Fibroblast of mammary gland (primary cell): ENCODE measurements at regions not wholly inside any gene's neighbourhood (a gene's known extent, or its start where the extent isn't known, plus 50 kb on each side); places are given as distances from the start of the nearest gene placed in this dataset.

ENCODE experiments used
- DNase-seq: peaks from one replicate; pipeline ENCODE4 v3.0.0-alpha.2; 2010; ENCODE audit warnings: low read depth
- H3K4me3 ChIP-seq: 2 replicates; pipeline ENCODE4 v1.5.1; 2011; ENCODE audit warnings: low read depth, mild to moderate bottlenecking, low read length, moderate library complexity; ENCODE audit not compliant: control insufficient read depth
- CTCF ChIP-seq: conservative IDR thresholded peaks from 2 replicates; pipeline ENCODE4 v1.5.1; 2011; ENCODE audit warnings: low read depth, low read length, inconsistent platforms; ENCODE audit not compliant: control insufficient read depth, insufficient read depth

GRCh38 chr16:85441890-85442670 lies 171.0 kb upstream of the GSE1 start:
- no peak overlapping the region for H3K4me3 ChIP-seq
- TF ChIP-seq CTCF, result no peak
- DNase-seq, result no peak

- no peak for DNase-seq
- no peak for TF ChIP-seq CTCF
- H3K4me3 ChIP-seq, result no peak overlapping the region
These were observed 170.0 kb upstream of the GSE1 start for GRCh38 chr16:85443116-85443515.

GRCh38 chr16:85443531-85443930 lies 169.6 kb upstream of the GSE1 start:
- no peak overlapping the region for H3K4me3 ChIP-seq
- no peak for DNase-seq

GRCh38 chr16:85445064-85445778 lies 167.9 kb upstream of the GSE1 start:
- DNase-seq, result no peak
- no peak for TF ChIP-seq CTCF

More at GRCh38 chr16:85443531-85443930, 169.6 kb upstream of the GSE1 start:
- TF ChIP-seq CTCF, result no peak

GRCh38 chr16:85445779-85446222 lies 167.3 kb upstream of the GSE1 start:
- no peak overlapping the region for H3K4me3 ChIP-seq
- no peak for DNase-seq
- no peak for TF ChIP-seq CTCF

More at GRCh38 chr16:85445064-85445778, 167.9 kb upstream of the GSE1 start:
- H3K4me3 ChIP-seq, result no peak overlapping the region

- DNase-seq, result no peak
- no peak for TF ChIP-seq CTCF
- H3K4me3 ChIP-seq, result no peak overlapping the region
These were observed 166.0 kb upstream of the GSE1 start for GRCh38 chr16:85446951-85447692.
